ENCODE measurements at regions not wholly inside any gene's neighbourhood (a gene's known extent, or its start where the extent isn't known, plus 50 kb on each side); places are given as distances from the start of the nearest gene placed in this dataset.

- Histone ChIP-seq H3K4me1 (ENCODE audit: low read length) (no peaks in the 10 kb centered on the region), H3K4me3 (ENCODE audit: low read length) (no peak overlapping the region), H3F3A (ENCODE audit: insufficient read depth, low read length) (no peaks in the 10 kb centered on the region), H3K4me2 (ENCODE audit: low read depth, low read length) (no peak overlapping the region), H3K9me3 (replicated peaks; ENCODE audit: insufficient read depth, low read length) (no peaks in the 10 kb centered on the region), H3K9ac (ENCODE audit: low read length) (no peak overlapping the region), H3K27ac (ENCODE audit: low read length) (no peak overlapping the region), H3K79me2 (ENCODE audit: low read length) (no peaks in the 10 kb centered on the region), H3K9me2 (replicated peaks; ENCODE audit: insufficient read depth, low read length) (no peaks in the 10 kb centered on the region), H4K20me1 (ENCODE audit: insufficient read depth, low read length) (no peaks in the 10 kb centered on the region), H2AFZ (ENCODE audit: low read length) (no peak overlapping the region), H3K27me3 (replicated peaks; ENCODE audit: insufficient read depth, low read length) (no peaks in the 10 kb centered on the region), H3K36me3 (replicated peaks; ENCODE audit: insufficient read depth, low read length) (no peaks in the 10 kb centered on the region)
- no peak for TF ChIP-seq EZH2 (optimal IDR thresholded peaks at IDR 0.05; ENCODE audit: low read depth, low read length)
- TF ChIP-seq CTCF (IDR thresholded peaks at IDR 0.05; ENCODE audit: low read length): peak; percentile 20
- TF ChIP-seq EZH2phosphoT487 (IDR thresholded peaks at IDR 0.05; ENCODE audit: low read length): no peak
- DNase-seq: peak; percentile 49
Measured at GRCh38 chr2:235170536-235171521, 219.0 kb downstream of the SH3BP4 start.

- no peak overlapping the region for H3K9ac ChIP-seq (ENCODE audit: low read length)
- H3K27me3 ChIP-seq (replicated peaks; ENCODE audit: insufficient read depth, low read length): no peaks in the 10 kb centered on the region
- H3K4me2 ChIP-seq (ENCODE audit: low read depth, low read length): no peak overlapping the region
Measured at GRCh38 chr2:235171550-235172031, 219.8 kb downstream of the SH3BP4 start.

GRCh38 chr2:235180642-235181041, 228.8 kb downstream of the SH3BP4 start:
- Histone ChIP-seq H3K4me1 (ENCODE audit: low read length) (no peaks in the 10 kb centered on the region), H3K9me2 (replicated peaks; ENCODE audit: insufficient read depth, low read length) (no peaks in the 10 kb centered on the region), H4K20me1 (ENCODE audit: insufficient read depth, low read length) (no peaks in the 10 kb centered on the region), H2AFZ (ENCODE audit: low read length) (no peak overlapping the region), H3K9ac (ENCODE audit: low read length) (no peak overlapping the region), H3K9me3 (replicated peaks; ENCODE audit: insufficient read depth, low read length) (no peaks in the 10 kb centered on the region), H3K27me3 (replicated peaks; ENCODE audit: insufficient read depth, low read length) (no peaks in the 10 kb centered on the region), H3K27ac (ENCODE audit: low read length) (no peak overlapping the region), H3K36me3 (replicated peaks; ENCODE audit: insufficient read depth, low read length) (no peaks in the 10 kb centered on the region), H3K4me3 (ENCODE audit: low read length) (no peak overlapping the region), H3F3A (ENCODE audit: insufficient read depth, low read length) (no peaks in the 10 kb centered on the region), H3K79me2 (ENCODE audit: low read length) (no peaks in the 10 kb centered on the region), H3K4me2 (ENCODE audit: low read depth, low read length) (no peak overlapping the region)
- no peak for DNase-seq
- TF ChIP-seq CTCF (IDR thresholded peaks at IDR 0.05; ENCODE audit: low read length) (no peak), EZH2 (optimal IDR thresholded peaks at IDR 0.05; ENCODE audit: low read depth, low read length) (no peak), EZH2phosphoT487 (IDR thresholded peaks at IDR 0.05; ENCODE audit: low read length) (no peak)

More at GRCh38 chr2:235171550-235172031, 219.8 kb downstream of the SH3BP4 start:
- no peaks in the 10 kb centered on the region for H3K9me2 ChIP-seq (replicated peaks; ENCODE audit: insufficient read depth, low read length)
- no peak overlapping the region for H3K4me3 ChIP-seq (ENCODE audit: low read length)
- H2AFZ ChIP-seq (ENCODE audit: low read length): no peak overlapping the region
- H3K4me1 ChIP-seq (ENCODE audit: low read length): no peaks in the 10 kb centered on the region
- H3F3A ChIP-seq (ENCODE audit: insufficient read depth, low read length): no peaks in the 10 kb centered on the region
- H3K27ac ChIP-seq (ENCODE audit: low read length): no peak overlapping the region
- no peaks in the 10 kb centered on the region for H3K9me3 ChIP-seq (replicated peaks; ENCODE audit: insufficient read depth, low read length)
- DNase-seq: no peak
- H3K79me2 ChIP-seq (ENCODE audit: low read length): no peaks in the 10 kb centered on the region
- TF ChIP-seq EZH2phosphoT487 (IDR thresholded peaks at IDR 0.05; ENCODE audit: low read length) (no peak), CTCF (IDR thresholded peaks at IDR 0.05; ENCODE audit: low read length) (no peak), EZH2 (optimal IDR thresholded peaks at IDR 0.05; ENCODE audit: low read depth, low read length) (no peak)
- no peaks in the 10 kb centered on the region for H3K36me3 ChIP-seq (replicated peaks; ENCODE audit: insufficient read depth, low read length)
- H4K20me1 ChIP-seq (ENCODE audit: insufficient read depth, low read length): no peaks in the 10 kb centered on the region

Measured in MM.1S (cell line).